Caco-2 (cell line): ENCODE measurements at regions not wholly inside any gene's neighbourhood (a gene's known extent, or its start where the extent isn't known, plus 50 kb on each side); places are given as distances from the start of the nearest gene placed in this dataset.

Experiments used
- BruUV-seq: library from RNA; stranded (reverse); fragments of 400-500 nt; replicated peaks from 2 replicates; lab custom pipeline; 2021; lab: Mats Ljungman, UMichigan
- CTCF ChIA-PET: fragments of 300-600 bp; sonication (Branson Sonifier 250); formaldehyde crosslinking; loops from one replicate; lab custom pipeline; 2022; ENCODE audit warnings: antibody characterized with exemption; lab: Charles Lee
- POLR2A ChIA-PET: fragments of 300-600 bp; sonication (Branson Sonifier 250); formaldehyde crosslinking; loops from one replicate; lab custom pipeline; 2022; ENCODE audit warnings: antibody characterized with exemption; lab: Charles Lee
- DNase-seq, 2 experiments: peaks; one replicate each; pipeline versions ENCODE4 v3.0.0 to v3.0.0-alpha.2; 2020 to 2022
- H3K27me3 ChIP-seq: replicated peaks from 2 replicates; pipeline ENCODE4 v1.6.0; 2011; ENCODE audit warnings: low read length; ENCODE audit not compliant: control insufficient read depth, insufficient read depth
- H3K36me3 ChIP-seq: 2 replicates; pipeline ENCODE4 v1.5.1; 2011; ENCODE audit warnings: low read length; ENCODE audit not compliant: control insufficient read depth, insufficient read depth
- H3K4me1 ChIP-seq: fragments of 250-450 bp; sonication (Bioruptor Pico); 2 replicates; pipeline ENCODE4 v1.5.1; 2020; ENCODE audit warnings: mild to moderate bottlenecking
- H3K4me3 ChIP-seq: 2 replicates; pipeline ENCODE4 v1.5.1; 2011; ENCODE audit warnings: low read depth, mild to moderate bottlenecking, control low read depth, low read length
- H3K9me3 ChIP-seq: fragments of 250-450 bp; sonication (Bioruptor Pico); 2 replicates; pipeline ENCODE4 v1.5.1; 2020; ENCODE audit warnings: mild to moderate bottlenecking, moderate library complexity
- H3K27ac Mint-ChIP-seq: one replicate; pipeline ENCODE4 v1.8.0; 2022; ENCODE audit warnings: mixed read lengths; ENCODE audit not compliant: unreplicated experiment
- H3K27me3 Mint-ChIP-seq: one replicate; pipeline ENCODE4 v1.8.0; 2022; ENCODE audit warnings: mixed read lengths; ENCODE audit not compliant: insufficient read depth, unreplicated experiment
- H3K36me3 Mint-ChIP-seq: one replicate; pipeline ENCODE4 v1.8.0; 2022; ENCODE audit warnings: mild to moderate bottlenecking, mixed read lengths; ENCODE audit not compliant: insufficient read depth, unreplicated experiment
- H3K4me1 Mint-ChIP-seq: one replicate; pipeline ENCODE4 v1.8.0; 2022; ENCODE audit warnings: low read depth, mixed read lengths; ENCODE audit not compliant: unreplicated experiment
- H3K4me3 Mint-ChIP-seq: one replicate; pipeline ENCODE4 v1.8.0; 2022; ENCODE audit warnings: mild to moderate bottlenecking, moderate library complexity, mixed read lengths; ENCODE audit not compliant: unreplicated experiment
- H3K9me3 Mint-ChIP-seq: one replicate; pipeline ENCODE4 v1.8.0; 2022; ENCODE audit warnings: mixed read lengths; ENCODE audit not compliant: unreplicated experiment
- intact Hi-C: fragments of 100-400 bp; cut with micrococcal nuclease; formaldehyde crosslinking; loops from one replicate; pipeline ENCODE4 v1.10.0; 2022; ENCODE audit not compliant: unreplicated experiment
- TF ChIP-seq, protein P1 (sequence below), 2 experiments: fragments of 200-600 bp in 1 of 2; IDR thresholded peaks; 1 replicate in 1 of 2; 2 replicates in 1 of 2; pipeline versions ENCODE4 v1.5.1 to v1.8.0; 2011 to 2022; ENCODE audit warnings: antibody characterized with exemption in 1 of 2, control low read depth in 1 of 2, inconsistent platforms in 1 of 2, low read depth in 1 of 2, low read length in 1 of 2, mild to moderate bottlenecking in 1 of 2, moderate library complexity in 1 of 2; ENCODE audit not compliant: insufficient read depth in 1 of 2, severe bottlenecking in 1 of 2, unreplicated experiment in 1 of 2

GRCh38 chr5:163730206-163730756, 224.9 kb downstream of the MAT2B start:
- DNase-seq, result no peak
- no TSS peak for BruUV-seq

GRCh38 chr5:163731256-163731655, 225.8 kb downstream of the MAT2B start:
- TF ChIP-seq, protein P1, sequence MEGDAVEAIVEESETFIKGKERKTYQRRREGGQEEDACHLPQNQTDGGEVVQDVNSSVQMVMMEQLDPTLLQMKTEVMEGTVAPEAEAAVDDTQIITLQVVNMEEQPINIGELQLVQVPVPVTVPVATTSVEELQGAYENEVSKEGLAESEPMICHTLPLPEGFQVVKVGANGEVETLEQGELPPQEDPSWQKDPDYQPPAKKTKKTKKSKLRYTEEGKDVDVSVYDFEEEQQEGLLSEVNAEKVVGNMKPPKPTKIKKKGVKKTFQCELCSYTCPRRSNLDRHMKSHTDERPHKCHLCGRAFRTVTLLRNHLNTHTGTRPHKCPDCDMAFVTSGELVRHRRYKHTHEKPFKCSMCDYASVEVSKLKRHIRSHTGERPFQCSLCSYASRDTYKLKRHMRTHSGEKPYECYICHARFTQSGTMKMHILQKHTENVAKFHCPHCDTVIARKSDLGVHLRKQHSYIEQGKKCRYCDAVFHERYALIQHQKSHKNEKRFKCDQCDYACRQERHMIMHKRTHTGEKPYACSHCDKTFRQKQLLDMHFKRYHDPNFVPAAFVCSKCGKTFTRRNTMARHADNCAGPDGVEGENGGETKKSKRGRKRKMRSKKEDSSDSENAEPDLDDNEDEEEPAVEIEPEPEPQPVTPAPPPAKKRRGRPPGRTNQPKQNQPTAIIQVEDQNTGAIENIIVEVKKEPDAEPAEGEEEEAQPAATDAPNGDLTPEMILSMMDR (IDR thresholded peaks at IDR 0.05; ENCODE audit: insufficient read depth in 1 of 2, low read depth in 1 of 2, low read length in 1 of 2, severe bottlenecking in 1 of 2, unreplicated experiment in 1 of 2), result no peak

More at GRCh38 chr5:163730206-163730756, 224.9 kb downstream of the MAT2B start:
- Histone ChIP-seq H3K36me3 (no peaks in the 10 kb centered on the region), H3K4me1 (peaks cover 14% of the 10 kb centered on the region), H3K27me3 (no peaks in the 10 kb centered on the region), H3K4me3 (no peak overlapping the region), H3K9me3 (no peaks in the 10 kb centered on the region)
- no peaks in the 10 kb centered on the region for H3K36me3 Mint-ChIP-seq
- intact Hi-C loops, result no loop called here
- no peaks in the 10 kb centered on the region for H3K9me3 Mint-ChIP-seq
- H3K4me3 Mint-ChIP-seq, result no peak overlapping the region
- ChIA-PET CTCF (no interaction called here), POLR2A (no interaction called here)
- no peak overlapping the region for H3K27ac Mint-ChIP-seq
- TF ChIP-seq, protein P1 (IDR thresholded peaks at IDR 0.05; ENCODE audit: insufficient read depth in 1 of 2, low read depth in 1 of 2, low read length in 1 of 2, severe bottlenecking in 1 of 2, unreplicated experiment in 1 of 2), result no peak
- no peaks in the 10 kb centered on the region for H3K27me3 Mint-ChIP-seq
- H3K4me1 Mint-ChIP-seq, result peaks cover 7% of the 10 kb centered on the region

GRCh38 chr5:163735069-163735468, 229.7 kb downstream of the MAT2B start:
- H3K27me3 Mint-ChIP-seq, result no peaks in the 10 kb centered on the region
- H3K4me3 Mint-ChIP-seq, result no peak overlapping the region
- H3K27me3 ChIP-seq, result no peaks in the 10 kb centered on the region
- H3K9me3 ChIP-seq, result no peaks in the 10 kb centered on the region
- ChIA-PET POLR2A (no interaction called here), CTCF (no interaction called here)
- peaks cover 7% of the 10 kb centered on the region for H3K4me1 Mint-ChIP-seq
- H3K27ac Mint-ChIP-seq, result no peak overlapping the region
- TF ChIP-seq, protein P1 (IDR thresholded peaks at IDR 0.05; ENCODE audit: insufficient read depth in 1 of 2, low read depth in 1 of 2, low read length in 1 of 2, severe bottlenecking in 1 of 2, unreplicated experiment in 1 of 2), result no peak
- no TSS peak for BruUV-seq
- peaks cover 14% of the 10 kb centered on the region for H3K4me1 ChIP-seq
- no peaks in the 10 kb centered on the region for H3K9me3 Mint-ChIP-seq
- intact Hi-C loops, result no loop called here
- no peak overlapping the region for H3K4me3 ChIP-seq
- DNase-seq, result no peak
- no peaks in the 10 kb centered on the region for H3K36me3 ChIP-seq
- no peaks in the 10 kb centered on the region for H3K36me3 Mint-ChIP-seq

More at GRCh38 chr5:163731256-163731655, 225.8 kb downstream of the MAT2B start:
- Mint-ChIP-seq H3K27me3 (no peaks in the 10 kb centered on the region), H3K4me1 (peaks cover 7% of the 10 kb centered on the region), H3K4me3 (peak overlapping the region; percentile 4), H3K9me3 (no peaks in the 10 kb centered on the region), H3K36me3 (no peaks in the 10 kb centered on the region), H3K27ac (no peak overlapping the region)
- ChIA-PET CTCF (no interaction called here), POLR2A (no interaction called here)
- Histone ChIP-seq H3K36me3 (no peaks in the 10 kb centered on the region), H3K4me1 (peaks cover 14% of the 10 kb centered on the region), H3K27me3 (no peaks in the 10 kb centered on the region), H3K4me3 (no peak overlapping the region), H3K9me3 (no peaks in the 10 kb centered on the region)
- no TSS peak for BruUV-seq
- intact Hi-C loops, result no loop called here
- DNase-seq, result no peak
